ENCODE measurements at regions not wholly inside any gene's neighbourhood (a gene's known extent, or its start where the extent isn't known, plus 50 kb on each side); places are given as distances from the start of the nearest gene placed in this dataset.

DNA sequence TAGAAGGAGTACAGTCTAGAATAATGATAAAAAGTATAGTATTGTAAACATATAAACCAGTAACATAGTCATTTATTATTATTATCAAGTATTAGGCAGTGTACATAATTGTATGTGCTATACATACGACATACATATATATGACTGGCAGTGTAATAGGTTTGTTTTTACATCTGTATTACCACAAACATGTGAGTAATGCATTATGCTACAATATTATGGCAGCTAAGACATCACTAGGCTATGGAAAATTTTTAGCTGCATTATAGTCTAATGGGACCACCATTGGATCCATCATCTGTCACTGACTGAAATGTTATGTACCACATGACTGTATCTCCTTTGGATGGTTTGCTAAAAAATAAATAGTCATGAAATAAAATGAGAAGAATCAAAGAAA lies 530.0 kb downstream of the PRR16 start:
- ChIA-PET CTCF (no interaction called here), RAD21 (ENCODE audit: low non-redundant PET in 1 of 2, low total read pairs in 2 of 2, uncharacterized antibody in 2 of 2, unreplicated experiment in 2 of 2) (no interaction called here)
- no TSS peak for BruUV-seq (replicated peaks)

More for the DNA sequence above, 530.0 kb downstream of the PRR16 start:
- no peaks in the 10 kb centered on the region for H3K79me2 ChIP-seq (ENCODE audit: insufficient read depth, low read length)
- H3K4me2 ChIP-seq (ENCODE audit: low read length) = no peak overlapping the region
- DNase-seq (ENCODE audit: low read depth, low spot score) = no peak
- TF ChIP-seq RAD21 (IDR thresholded peaks at IDR 0.05; ENCODE audit: low read depth) (no peak), ELF1 (IDR thresholded peaks at IDR 0.05; ENCODE audit: borderline replicate concordance, low read depth) (no peak), JUND (IDR thresholded peaks at IDR 0.05) (no peak), EZH2phosphoT487 (IDR thresholded peaks at IDR 0.05; ENCODE audit: borderline replicate concordance) (no peak), ZNF274 (IDR thresholded peaks at IDR 0.05; ENCODE audit: low read depth, low read length) (no peak), SRF (IDR thresholded peaks at IDR 0.05; ENCODE audit: low read depth) (no peak), FOSL1 (IDR thresholded peaks at IDR 0.05; ENCODE audit: low read depth) (no peak), YY1 (IDR thresholded peaks at IDR 0.05; ENCODE audit: extremely low read depth, insufficient replicate concordance, low read depth, low read length) (no peak), SP1 (IDR thresholded peaks at IDR 0.05; ENCODE audit: low read depth) (no peak), CBX3 (IDR thresholded peaks at IDR 0.05; ENCODE audit: low read depth) (no peak), CEBPB (IDR thresholded peaks at IDR 0.05; ENCODE audit: low read depth) (no peak), SIN3A (IDR thresholded peaks at IDR 0.05; ENCODE audit: low read depth) (no peak), EZH2 (IDR thresholded peaks at IDR 0.05) (no peak), POLR2AphosphoS5 (IDR thresholded peaks at IDR 0.05; ENCODE audit: low read depth, low read length) (no peak)
- TF ChIP-seq, protein P1, sequence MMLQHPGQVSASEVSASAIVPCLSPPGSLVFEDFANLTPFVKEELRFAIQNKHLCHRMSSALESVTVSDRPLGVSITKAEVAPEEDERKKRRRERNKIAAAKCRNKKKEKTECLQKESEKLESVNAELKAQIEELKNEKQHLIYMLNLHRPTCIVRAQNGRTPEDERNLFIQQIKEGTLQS (IDR thresholded peaks at IDR 0.05) = no peak
- TF ChIP-seq, protein P2, sequence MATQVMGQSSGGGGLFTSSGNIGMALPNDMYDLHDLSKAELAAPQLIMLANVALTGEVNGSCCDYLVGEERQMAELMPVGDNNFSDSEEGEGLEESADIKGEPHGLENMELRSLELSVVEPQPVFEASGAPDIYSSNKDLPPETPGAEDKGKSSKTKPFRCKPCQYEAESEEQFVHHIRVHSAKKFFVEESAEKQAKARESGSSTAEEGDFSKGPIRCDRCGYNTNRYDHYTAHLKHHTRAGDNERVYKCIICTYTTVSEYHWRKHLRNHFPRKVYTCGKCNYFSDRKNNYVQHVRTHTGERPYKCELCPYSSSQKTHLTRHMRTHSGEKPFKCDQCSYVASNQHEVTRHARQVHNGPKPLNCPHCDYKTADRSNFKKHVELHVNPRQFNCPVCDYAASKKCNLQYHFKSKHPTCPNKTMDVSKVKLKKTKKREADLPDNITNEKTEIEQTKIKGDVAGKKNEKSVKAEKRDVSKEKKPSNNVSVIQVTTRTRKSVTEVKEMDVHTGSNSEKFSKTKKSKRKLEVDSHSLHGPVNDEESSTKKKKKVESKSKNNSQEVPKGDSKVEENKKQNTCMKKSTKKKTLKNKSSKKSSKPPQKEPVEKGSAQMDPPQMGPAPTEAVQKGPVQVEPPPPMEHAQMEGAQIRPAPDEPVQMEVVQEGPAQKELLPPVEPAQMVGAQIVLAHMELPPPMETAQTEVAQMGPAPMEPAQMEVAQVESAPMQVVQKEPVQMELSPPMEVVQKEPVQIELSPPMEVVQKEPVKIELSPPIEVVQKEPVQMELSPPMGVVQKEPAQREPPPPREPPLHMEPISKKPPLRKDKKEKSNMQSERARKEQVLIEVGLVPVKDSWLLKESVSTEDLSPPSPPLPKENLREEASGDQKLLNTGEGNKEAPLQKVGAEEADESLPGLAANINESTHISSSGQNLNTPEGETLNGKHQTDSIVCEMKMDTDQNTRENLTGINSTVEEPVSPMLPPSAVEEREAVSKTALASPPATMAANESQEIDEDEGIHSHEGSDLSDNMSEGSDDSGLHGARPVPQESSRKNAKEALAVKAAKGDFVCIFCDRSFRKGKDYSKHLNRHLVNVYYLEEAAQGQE (IDR thresholded peaks at IDR 0.05; ENCODE audit: low read depth) = no peak
- TF ChIP-seq, protein P3, sequence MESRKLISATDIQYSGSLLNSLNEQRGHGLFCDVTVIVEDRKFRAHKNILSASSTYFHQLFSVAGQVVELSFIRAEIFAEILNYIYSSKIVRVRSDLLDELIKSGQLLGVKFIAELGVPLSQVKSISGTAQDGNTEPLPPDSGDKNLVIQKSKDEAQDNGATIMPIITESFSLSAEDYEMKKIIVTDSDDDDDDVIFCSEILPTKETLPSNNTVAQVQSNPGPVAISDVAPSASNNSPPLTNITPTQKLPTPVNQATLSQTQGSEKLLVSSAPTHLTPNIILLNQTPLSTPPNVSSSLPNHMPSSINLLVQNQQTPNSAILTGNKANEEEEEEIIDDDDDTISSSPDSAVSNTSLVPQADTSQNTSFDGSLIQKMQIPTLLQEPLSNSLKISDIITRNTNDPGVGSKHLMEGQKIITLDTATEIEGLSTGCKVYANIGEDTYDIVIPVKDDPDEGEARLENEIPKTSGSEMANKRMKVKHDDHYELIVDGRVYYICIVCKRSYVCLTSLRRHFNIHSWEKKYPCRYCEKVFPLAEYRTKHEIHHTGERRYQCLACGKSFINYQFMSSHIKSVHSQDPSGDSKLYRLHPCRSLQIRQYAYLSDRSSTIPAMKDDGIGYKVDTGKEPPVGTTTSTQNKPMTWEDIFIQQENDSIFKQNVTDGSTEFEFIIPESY (IDR thresholded peaks at IDR 0.05; ENCODE audit: extremely low read depth, insufficient replicate concordance, low read length) = no peak
- TF ChIP-seq, protein P4, sequence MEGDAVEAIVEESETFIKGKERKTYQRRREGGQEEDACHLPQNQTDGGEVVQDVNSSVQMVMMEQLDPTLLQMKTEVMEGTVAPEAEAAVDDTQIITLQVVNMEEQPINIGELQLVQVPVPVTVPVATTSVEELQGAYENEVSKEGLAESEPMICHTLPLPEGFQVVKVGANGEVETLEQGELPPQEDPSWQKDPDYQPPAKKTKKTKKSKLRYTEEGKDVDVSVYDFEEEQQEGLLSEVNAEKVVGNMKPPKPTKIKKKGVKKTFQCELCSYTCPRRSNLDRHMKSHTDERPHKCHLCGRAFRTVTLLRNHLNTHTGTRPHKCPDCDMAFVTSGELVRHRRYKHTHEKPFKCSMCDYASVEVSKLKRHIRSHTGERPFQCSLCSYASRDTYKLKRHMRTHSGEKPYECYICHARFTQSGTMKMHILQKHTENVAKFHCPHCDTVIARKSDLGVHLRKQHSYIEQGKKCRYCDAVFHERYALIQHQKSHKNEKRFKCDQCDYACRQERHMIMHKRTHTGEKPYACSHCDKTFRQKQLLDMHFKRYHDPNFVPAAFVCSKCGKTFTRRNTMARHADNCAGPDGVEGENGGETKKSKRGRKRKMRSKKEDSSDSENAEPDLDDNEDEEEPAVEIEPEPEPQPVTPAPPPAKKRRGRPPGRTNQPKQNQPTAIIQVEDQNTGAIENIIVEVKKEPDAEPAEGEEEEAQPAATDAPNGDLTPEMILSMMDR (IDR thresholded peaks at IDR 0.05 in 2 of 3, conservative IDR thresholded peaks at IDR 0.05 in 1 of 3; ENCODE audit: borderline replicate concordance in 1 of 3, insufficient read depth in 1 of 3, low read depth in 2 of 3, low read length in 2 of 3) = no peak
- TF ChIP-seq, protein P5, sequence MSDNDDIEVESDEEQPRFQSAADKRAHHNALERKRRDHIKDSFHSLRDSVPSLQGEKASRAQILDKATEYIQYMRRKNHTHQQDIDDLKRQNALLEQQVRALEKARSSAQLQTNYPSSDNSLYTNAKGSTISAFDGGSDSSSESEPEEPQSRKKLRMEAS (IDR thresholded peaks at IDR 0.05) = no peak
- no peaks in the 10 kb centered on the region for H4K20me1 ChIP-seq (ENCODE audit: insufficient read depth)
- POLR2A ChIA-PET = no interaction called here
- H3K4me1 ChIP-seq (ENCODE audit: control insufficient read depth in 1 of 2, insufficient read depth in 2 of 2, low read length in 2 of 2) = no peaks in the 10 kb centered on the region
- intact Hi-C loops (cut with micrococcal nuclease) = no loop called here
- no peak overlapping the region for H3K4me3 ChIP-seq (replicated peaks in 1 of 2; ENCODE audit: low read depth in 1 of 2, low read length in 2 of 2)
- ATAC-seq = no peak
- H3K9ac ChIP-seq (ENCODE audit: low read length) = no peak overlapping the region
- no peaks in the 10 kb centered on the region for H3K27me3 ChIP-seq (ENCODE audit: insufficient read depth, low read length)
- no peak overlapping the region for H2AFZ ChIP-seq (ENCODE audit: low read depth, low read length, poor library complexity, severe bottlenecking)
- H3K9me2 ChIP-seq (ENCODE audit: insufficient read depth) = no peaks in the 10 kb centered on the region
- H3K9me3 ChIP-seq (ENCODE audit: control insufficient read depth in 1 of 2, insufficient read depth in 1 of 2, low read depth in 1 of 2, low read length in 2 of 2) = no peaks in the 10 kb centered on the region
- no peak overlapping the region for H3K27ac ChIP-seq (ENCODE audit: low read depth, low read length)
- no peaks in the 10 kb centered on the region for H3K36me3 ChIP-seq (ENCODE audit: control insufficient read depth in 1 of 2, insufficient read depth in 2 of 2, low read length in 2 of 2)

Data from HCT116 (cell line).